ENCODE measurements at regions not wholly inside any gene's neighbourhood (a gene's known extent, or its start where the extent isn't known, plus 50 kb on each side); places are given as distances from the start of the nearest gene placed in this dataset.

- no peak for DNase-seq
Measured at GRCh38 chr1:172895050-172895460, 155.7 kb downstream of the TNFSF18 start.

- DNase-seq, result no peak
Measured at GRCh38 chr1:172895761-172896160, 155.0 kb downstream of the TNFSF18 start.

GRCh38 chr1:172897738-172898137 is 153.0 kb downstream of the TNFSF18 start:
- no peak for DNase-seq

- no peak for DNase-seq
Measured at GRCh38 chr1:172898866-172899265, 151.9 kb downstream of the TNFSF18 start.

- DNase-seq, result no peak
Measured at GRCh38 chr1:172900376-172900997, 150.3 kb downstream of the TNFSF18 start.

GRCh38 chr1:172902200-172902599 is 148.5 kb downstream of the TNFSF18 start:
- DNase-seq, result no peak

GRCh38 chr1:172902861-172903381 is 147.8 kb downstream of the TNFSF18 start:
- DNase-seq, result no peak

GRCh38 chr1:172903581-172904220 is 147.0 kb downstream of the TNFSF18 start:
- DNase-seq, result no peak

- no peak for DNase-seq
Measured at GRCh38 chr1:172905452-172905851, 145.3 kb downstream of the TNFSF18 start.

GRCh38 chr1:172906778-172907592 is 143.8 kb downstream of the TNFSF18 start:
- no peak for DNase-seq

- no peak for DNase-seq
Measured at GRCh38 chr1:172907834-172908326, 142.9 kb downstream of the TNFSF18 start.

GRCh38 chr1:172909606-172910326 is 141.0 kb downstream of the TNFSF18 start:
- no peak for DNase-seq

GRCh38 chr1:172912765-172913260 is 137.9 kb downstream of the TNFSF18 start:
- no peak for DNase-seq

GRCh38 chr1:172914501-172915144 is 136.1 kb downstream of the TNFSF18 start:
- DNase-seq, result no peak

- no peak for DNase-seq
Measured at GRCh38 chr1:172915271-172915670, 135.5 kb downstream of the TNFSF18 start.

GRCh38 chr1:172916116-172916515 is 134.6 kb downstream of the TNFSF18 start:
- DNase-seq, result no peak

- no peak for DNase-seq
Measured at GRCh38 chr1:172917972-172918371, 132.8 kb downstream of the TNFSF18 start.

GRCh38 chr1:172918478-172918877 is 132.3 kb downstream of the TNFSF18 start:
- no peak for DNase-seq

- DNase-seq, result no peak
Measured at GRCh38 chr1:172926070-172926469, 124.7 kb downstream of the TNFSF18 start.

GRCh38 chr1:172928412-172928811 is 122.3 kb downstream of the TNFSF18 start:
- no peak for DNase-seq

- DNase-seq, result no peak
Measured at GRCh38 chr1:172929006-172929405, 121.7 kb downstream of the TNFSF18 start.

GRCh38 chr1:172930142-172930541 is 120.6 kb downstream of the TNFSF18 start:
- no peak for DNase-seq
